ENCODE measurements at regions not wholly inside any gene's neighbourhood (a gene's known extent, or its start where the extent isn't known, plus 50 kb on each side); places are given as distances from the start of the nearest gene placed in this dataset.
"Not testable (repeated sequence)": the region's sequence is repeated elsewhere in the genome, so short reads cannot be mapped to it uniquely, and the experiment has no call there.

DNA sequence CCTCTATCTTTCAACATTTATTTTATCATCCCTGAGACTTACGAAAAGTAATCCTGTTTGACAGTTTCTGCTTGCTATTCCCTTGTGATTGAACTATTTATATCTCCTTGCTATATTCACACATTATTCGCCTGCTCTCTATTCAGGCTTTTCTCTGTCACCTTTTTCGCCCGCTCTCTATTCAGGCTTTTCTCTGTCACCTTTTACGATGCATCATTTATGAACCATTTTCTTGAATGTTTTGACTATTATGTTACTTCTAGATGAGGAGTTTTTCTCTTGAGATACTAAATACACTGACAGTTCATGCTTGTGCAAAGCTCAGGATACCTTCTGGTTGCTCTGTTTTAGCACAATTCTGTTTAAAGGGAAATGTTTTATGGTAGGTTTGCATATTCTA, 143.3 kb upstream of the VSTM2A start:
- DNase-seq: no peak

GRCh38 chr7:54409917-54410316, 132.3 kb upstream of the VSTM2A start:
- DNase-seq: no peak

GRCh38 chr7:54416678-54417077, 125.5 kb upstream of the VSTM2A start:
- no peak for DNase-seq

- no peak for DNase-seq
Observed at GRCh38 chr7:54419209-54419608, 123.0 kb upstream of the VSTM2A start.

DNA sequence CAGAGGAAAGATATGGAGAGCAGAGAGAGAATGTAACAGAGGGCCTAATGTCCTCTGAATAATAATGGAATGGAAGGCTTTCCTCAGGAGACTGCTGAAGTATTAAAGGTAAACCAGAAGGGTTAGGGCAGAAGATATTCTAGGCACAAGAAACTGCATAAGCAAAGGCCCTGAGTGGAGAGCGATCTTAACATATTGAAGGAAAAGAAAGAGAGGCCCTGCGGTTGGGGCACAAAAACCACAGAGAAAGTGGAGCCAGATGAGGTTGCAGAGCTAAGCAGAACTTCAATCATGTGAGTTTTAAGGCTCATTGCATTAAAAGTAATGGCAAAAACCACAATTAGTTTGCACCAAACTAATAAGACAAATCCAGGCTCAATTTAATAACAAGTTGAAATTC, 115.8 kb upstream of the VSTM2A start:
- no peak for DNase-seq

GRCh38 chr7:54429111-54429510, 113.1 kb upstream of the VSTM2A start:
- DNase-seq: no peak

GRCh38 chr7:54439391-54439790, 102.8 kb upstream of the VSTM2A start:
- no peak for DNase-seq

DNA sequence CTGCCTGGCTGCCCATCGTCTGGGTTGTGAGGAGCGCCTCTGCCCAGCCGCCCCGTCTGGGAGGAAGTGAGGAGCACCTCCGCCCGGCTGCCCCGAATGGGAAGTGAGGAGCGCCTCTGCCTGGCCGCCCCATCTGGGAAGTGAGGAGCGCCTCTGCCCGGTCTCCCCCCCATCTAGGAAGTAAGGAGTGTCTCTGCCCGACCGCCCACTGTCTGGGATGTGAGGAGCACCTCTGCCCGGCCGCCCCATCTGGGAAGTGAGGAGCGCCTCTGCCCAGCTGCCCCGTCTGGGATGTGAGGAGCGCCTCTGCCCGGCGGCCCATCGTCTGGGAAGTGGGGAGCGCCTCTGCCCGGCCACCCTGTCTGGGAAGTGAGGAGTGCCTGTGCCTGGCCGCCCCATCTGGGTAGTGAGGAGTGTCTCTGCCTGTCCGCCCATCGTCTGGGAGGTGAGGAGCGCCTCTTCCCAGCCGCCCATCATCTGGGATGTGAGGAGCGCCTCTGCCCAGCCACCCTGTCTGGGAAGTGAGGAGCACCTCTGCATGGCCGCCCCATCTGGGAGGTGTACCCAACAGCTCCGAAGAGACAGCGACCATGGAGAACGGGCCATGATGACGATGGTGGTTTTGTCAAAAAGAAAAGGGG, 98.0 kb upstream of the VSTM2A start:
- not testable (repeated sequence) for DNase-seq

DNA sequence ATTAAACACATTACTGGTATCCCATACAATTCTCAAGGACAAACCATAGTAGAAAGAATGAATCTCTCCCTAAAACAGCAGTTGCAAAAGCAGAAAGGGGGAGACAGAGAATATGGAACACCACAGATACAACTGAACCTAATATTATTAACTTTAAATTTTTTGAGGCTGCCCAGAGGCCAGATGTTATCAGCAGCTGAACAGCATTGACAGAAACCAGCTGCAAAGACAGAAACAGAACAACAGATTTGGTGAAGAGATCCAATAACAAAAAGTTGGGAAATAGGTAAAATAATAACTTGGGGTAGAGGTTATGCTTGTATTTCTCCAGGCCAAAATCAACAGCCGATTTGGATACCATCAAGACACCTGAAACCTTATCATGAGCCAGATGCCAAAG, 89.0 kb upstream of the VSTM2A start:
- DNase-seq: not testable (repeated sequence)

- not testable (repeated sequence) for DNase-seq
Observed at GRCh38 chr7:54454700-54455099, 87.5 kb upstream of the VSTM2A start.

- DNase-seq: no peak
Observed at GRCh38 chr7:54465095-54465494, 77.1 kb upstream of the VSTM2A start.

GRCh38 chr7:54469740-54470139, 72.4 kb upstream of the VSTM2A start:
- no peak for DNase-seq

DNA sequence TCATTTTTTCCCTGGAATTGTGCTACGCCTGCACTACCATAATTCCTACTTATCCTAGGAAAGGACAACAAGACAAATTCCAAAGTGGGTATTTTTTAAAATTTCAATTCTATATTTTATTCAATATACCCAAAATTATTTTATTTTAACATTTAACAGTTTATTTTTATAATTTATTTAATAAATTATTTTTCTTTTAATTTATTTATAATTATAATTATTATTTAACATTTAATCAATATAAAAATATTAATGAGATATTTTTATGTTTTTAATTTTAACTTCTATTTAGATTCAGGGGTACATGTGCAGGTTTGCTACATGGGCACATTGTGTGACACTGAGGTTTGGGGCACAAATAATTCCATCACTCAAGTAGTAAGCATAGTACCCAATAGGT, 65.6 kb upstream of the VSTM2A start:
- no peak for DNase-seq

DNA sequence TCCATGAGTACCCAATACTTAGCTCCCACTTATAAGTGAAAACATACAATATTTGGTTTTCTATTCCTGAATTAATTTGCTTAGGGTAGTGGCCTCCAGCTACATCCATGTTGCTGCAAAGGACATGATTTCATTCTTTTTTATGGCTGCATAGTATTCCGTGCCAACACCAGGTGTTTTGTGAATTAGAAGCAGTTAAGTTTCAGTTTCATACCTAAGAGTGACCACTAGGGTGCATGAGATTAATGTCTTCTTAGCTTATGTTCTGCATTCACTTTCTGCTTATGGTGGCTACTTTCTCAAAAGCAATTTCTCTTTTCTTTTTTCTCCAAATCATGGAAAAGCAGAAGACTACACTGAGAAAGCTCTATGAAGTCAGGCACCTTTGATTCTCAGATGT, 65.1 kb upstream of the VSTM2A start:
- no peak for DNase-seq

DNA sequence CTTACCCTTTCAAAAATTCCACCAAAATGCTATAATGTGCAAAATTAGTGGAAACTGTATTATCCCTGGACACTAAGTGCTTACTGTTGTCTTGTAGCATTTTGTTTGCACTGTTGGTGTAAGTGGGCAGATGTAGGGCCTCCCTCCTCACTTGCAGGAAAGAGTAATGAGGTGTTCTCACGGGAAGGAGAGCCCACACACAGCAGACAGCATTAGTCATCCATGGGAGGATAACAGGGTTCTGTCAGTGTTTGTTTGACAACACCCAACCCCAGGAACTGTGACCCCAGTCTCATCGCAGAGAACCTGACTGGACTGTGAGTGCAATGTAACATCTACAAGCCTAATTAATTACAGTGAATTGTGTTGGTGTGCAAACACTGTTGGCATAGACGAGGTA, 58.7 kb upstream of the VSTM2A start:
- no peak for DNase-seq

GRCh38 chr7:54485044-54485443, 57.1 kb upstream of the VSTM2A start:
- DNase-seq: no peak
